HG02759 (cell line): ENCODE measurements at regions not wholly inside any gene's neighbourhood (a gene's known extent, or its start where the extent isn't known, plus 50 kb on each side); places are given as distances from the start of the nearest gene placed in this dataset.
"Not testable (repeated sequence)": the region's sequence is repeated elsewhere in the genome, so short reads cannot be mapped to it uniquely, and the experiment has no call there.

Experiments used
- ATAC-seq: cut with Tn5 transposase; IDR thresholded peaks from one replicate; pipeline ENCODE4 v1.9.1; 2021; ENCODE audit warnings: mild to moderate bottlenecking, moderate library complexity; ENCODE audit not compliant: unreplicated experiment

GRCh38 chr17:31721291-31722025 is 137.6 kb downstream of the COPRS start:
- ATAC-seq, result no peak

- ATAC-seq, result not testable (repeated sequence)
Measured at GRCh38 chr17:31717251-31717650, 141.8 kb downstream of the COPRS start.

- no peak for ATAC-seq
Measured at GRCh38 chr17:31715446-31715845, 143.6 kb downstream of the COPRS start.

- no peak for ATAC-seq
Measured at GRCh38 chr17:31704483-31704882, 154.6 kb downstream of the COPRS start.

GRCh38 chr17:31702041-31702440 is 157.0 kb downstream of the COPRS start:
- no peak for ATAC-seq

- ATAC-seq, result no peak
Measured at GRCh38 chr17:31700973-31701372, 158.1 kb downstream of the COPRS start.

GRCh38 chr17:31699886-31700285 is 159.2 kb downstream of the COPRS start:
- no peak for ATAC-seq

- ATAC-seq, result no peak
Measured at GRCh38 chr17:31699281-31699680, 159.8 kb downstream of the COPRS start.

- no peak for ATAC-seq
Measured at GRCh38 chr17:31698751-31699150, 160.3 kb downstream of the COPRS start.

- ATAC-seq, result no peak
Measured at GRCh38 chr17:31697838-31698237, 161.2 kb downstream of the COPRS start.

- ATAC-seq, result no peak
Measured at GRCh38 chr17:31696703-31697325, 162.2 kb downstream of the COPRS start.

GRCh38 chr17:31696184-31696602 is 162.9 kb downstream of the COPRS start:
- no peak for ATAC-seq

- no peak for ATAC-seq
Measured at GRCh38 chr17:31695456-31696090, 163.5 kb downstream of the COPRS start.

- no peak for ATAC-seq
Measured at GRCh38 chr17:31693433-31694220, 165.4 kb downstream of the COPRS start.

GRCh38 chr17:31692632-31693031 is 166.4 kb downstream of the COPRS start:
- ATAC-seq, result no peak

- no peak for ATAC-seq
Measured at GRCh38 chr17:31692027-31692426, 167.0 kb downstream of the COPRS start.

GRCh38 chr17:31691251-31691905 is 167.7 kb downstream of the COPRS start:
- ATAC-seq, result no peak

- no peak for ATAC-seq
Measured at GRCh38 chr17:31690151-31690551, 168.9 kb downstream of the COPRS start.

GRCh38 chr17:31688701-31689100 is 170.3 kb downstream of the COPRS start:
- no peak for ATAC-seq

- ATAC-seq, result no peak
Measured at GRCh38 chr17:31687505-31688126, 171.4 kb downstream of the COPRS start.
